ENCODE measurements at regions not wholly inside any gene's neighbourhood (a gene's known extent, or its start where the extent isn't known, plus 50 kb on each side); places are given as distances from the start of the nearest gene placed in this dataset.

- TF ChIP-seq POLR2A (IDR thresholded peaks at IDR 0.05; ENCODE audit: low read depth, low read length) = no peak
- DNase-seq (ENCODE audit: insufficient read length, low spot score) (no peak), FAIRE-seq (no peak)
Observed at GRCh38 chr15:35320158-35320780, 225.7 kb downstream of the DPH6 start.

DNA sequence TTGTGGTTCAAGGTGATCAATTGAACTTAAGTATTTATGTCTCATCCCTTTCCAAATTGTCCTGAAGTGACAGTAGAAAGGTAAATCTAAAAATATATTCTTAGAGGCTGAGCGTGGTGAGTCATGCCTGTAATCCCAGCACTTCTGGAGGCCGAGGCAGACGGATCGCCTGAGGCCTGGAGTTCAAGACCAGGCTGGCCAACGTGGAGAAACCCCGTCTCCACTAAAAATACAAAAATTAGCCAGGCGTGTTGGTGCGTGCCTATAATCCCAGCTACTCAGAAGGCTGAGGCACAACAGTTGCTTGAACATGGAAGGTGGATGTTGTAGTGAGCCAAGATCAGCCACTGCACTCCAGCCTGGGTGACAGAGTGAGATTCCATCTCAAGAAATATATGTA is 226.6 kb downstream of the DPH6 start:
- FAIRE-seq = no peak

GRCh38 chr15:35317217-35317616 is 228.7 kb downstream of the DPH6 start:
- TF ChIP-seq POLR2A (IDR thresholded peaks at IDR 0.05; ENCODE audit: low read depth, low read length) = no peak
- FAIRE-seq = no peak
- no peak for DNase-seq (ENCODE audit: insufficient read length, low spot score)

More for the DNA sequence above, 226.6 kb downstream of the DPH6 start:
- no peak for DNase-seq (ENCODE audit: insufficient read length, low spot score)
- no peak for TF ChIP-seq POLR2A (IDR thresholded peaks at IDR 0.05; ENCODE audit: low read depth, low read length)

DNA sequence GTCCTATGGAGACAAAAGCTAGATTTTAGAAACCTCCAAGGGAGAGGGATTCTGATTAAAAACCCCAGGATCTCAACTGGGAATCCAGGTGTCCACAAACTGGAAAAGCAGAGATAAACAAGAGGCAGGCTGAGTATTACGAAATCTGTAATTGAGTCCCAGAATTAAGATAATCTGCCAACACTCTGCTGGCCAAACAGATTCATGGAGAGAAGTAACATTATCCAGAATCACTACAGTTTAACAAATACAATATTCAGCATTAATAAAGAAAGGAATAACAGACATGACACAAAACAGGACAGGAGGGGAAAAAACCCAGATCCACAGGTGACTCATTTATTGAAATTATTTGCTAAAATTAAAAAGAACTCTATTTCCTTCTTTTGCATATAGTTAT is 227.2 kb upstream of the NANOGP8 start:
- DNase-seq (ENCODE audit: insufficient read length, low spot score) (no peak), FAIRE-seq (no peak)
- no peak for TF ChIP-seq POLR2A (IDR thresholded peaks at IDR 0.05; ENCODE audit: low read depth, low read length)

DNA sequence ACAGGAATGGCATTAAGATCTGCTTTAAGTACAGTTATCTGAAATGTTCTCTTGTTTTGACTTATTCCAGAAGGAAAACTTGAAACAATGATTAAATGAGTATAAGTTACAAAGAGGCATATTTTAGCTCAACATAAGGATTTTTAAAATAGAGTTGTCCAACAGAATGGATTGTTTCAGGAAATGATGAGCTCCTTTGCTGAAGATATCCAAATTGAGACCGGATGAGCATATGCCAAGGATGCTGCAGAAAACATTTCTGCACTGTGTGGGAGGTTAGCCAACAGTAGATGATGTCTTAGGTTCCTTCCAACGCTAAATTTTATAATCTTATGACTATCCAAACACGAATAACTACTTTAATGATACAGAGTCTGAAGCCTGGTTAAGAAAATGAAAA is 226.5 kb upstream of the NANOGP8 start:
- no peak for FAIRE-seq
- no peak for DNase-seq (ENCODE audit: insufficient read length, low spot score)
- no peak for TF ChIP-seq POLR2A (IDR thresholded peaks at IDR 0.05; ENCODE audit: low read depth, low read length)

- TF ChIP-seq POLR2A (IDR thresholded peaks at IDR 0.05; ENCODE audit: low read depth, low read length) = no peak
- DNase-seq (ENCODE audit: insufficient read length, low spot score) (no peak), FAIRE-seq (peak; percentile 95)
Observed at GRCh38 chr15:35309886-35310285, 224.8 kb upstream of the NANOGP8 start.

DNA sequence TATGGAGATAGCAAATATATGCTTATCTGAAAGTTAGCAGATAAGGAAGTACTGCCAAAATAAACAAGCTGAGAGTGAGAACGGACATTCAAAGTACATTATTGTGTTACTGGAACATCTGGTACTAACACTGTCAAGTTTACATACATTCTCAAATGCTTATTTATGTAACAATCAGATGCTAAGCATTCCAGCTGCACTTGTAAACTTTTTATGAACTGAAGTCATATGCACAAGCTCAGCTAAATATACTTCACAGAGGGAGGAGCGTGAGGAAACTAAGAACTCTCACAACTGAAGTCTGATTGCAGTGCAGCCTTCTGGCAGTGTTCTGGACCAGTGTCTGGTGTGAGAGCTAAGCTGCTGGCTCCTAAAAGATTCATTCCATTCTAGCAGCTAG is 223.7 kb upstream of the NANOGP8 start:
- TF ChIP-seq POLR2A (IDR thresholded peaks at IDR 0.05; ENCODE audit: low read depth, low read length) = no peak
- DNase-seq (ENCODE audit: insufficient read length, low spot score) (no peak), FAIRE-seq (peak; percentile 97)

- FAIRE-seq (no peak), DNase-seq (ENCODE audit: insufficient read length, low spot score) (no peak)
- TF ChIP-seq POLR2A (IDR thresholded peaks at IDR 0.05; ENCODE audit: low read depth, low read length) = no peak
Observed at GRCh38 chr15:35307676-35308075, 222.6 kb upstream of the NANOGP8 start.

DNA sequence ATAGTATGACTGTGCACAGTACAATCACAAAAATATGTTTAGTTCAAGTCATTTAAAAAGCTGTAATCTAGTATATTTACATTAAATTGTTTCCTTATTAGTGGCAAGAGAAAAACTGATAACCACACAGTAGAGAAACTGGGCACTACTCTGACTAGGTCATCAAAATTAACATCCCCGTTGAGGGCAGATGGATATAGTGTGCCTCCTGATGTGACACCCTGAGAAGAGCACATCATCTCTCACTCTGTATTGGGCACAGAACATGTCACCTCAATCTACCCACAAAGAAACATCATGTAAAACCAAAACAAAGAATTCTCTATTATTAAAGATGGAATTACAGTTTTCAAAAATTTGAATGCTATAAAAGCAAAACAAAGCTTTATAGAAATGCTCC is 221.9 kb upstream of the NANOGP8 start:
- FAIRE-seq (no peak), DNase-seq (ENCODE audit: insufficient read length, low spot score) (no peak)
- TF ChIP-seq POLR2A (IDR thresholded peaks at IDR 0.05; ENCODE audit: low read depth, low read length) = no peak

- no peak for TF ChIP-seq POLR2A (IDR thresholded peaks at IDR 0.05; ENCODE audit: low read depth, low read length)
- FAIRE-seq (peak; percentile 99), DNase-seq (ENCODE audit: insufficient read length, low spot score) (no peak)
Observed at GRCh38 chr15:35306361-35306981, 221.4 kb upstream of the NANOGP8 start.

GRCh38 chr15:35305946-35306345 is 220.9 kb upstream of the NANOGP8 start:
- DNase-seq (ENCODE audit: insufficient read length, low spot score) = no peak

DNA sequence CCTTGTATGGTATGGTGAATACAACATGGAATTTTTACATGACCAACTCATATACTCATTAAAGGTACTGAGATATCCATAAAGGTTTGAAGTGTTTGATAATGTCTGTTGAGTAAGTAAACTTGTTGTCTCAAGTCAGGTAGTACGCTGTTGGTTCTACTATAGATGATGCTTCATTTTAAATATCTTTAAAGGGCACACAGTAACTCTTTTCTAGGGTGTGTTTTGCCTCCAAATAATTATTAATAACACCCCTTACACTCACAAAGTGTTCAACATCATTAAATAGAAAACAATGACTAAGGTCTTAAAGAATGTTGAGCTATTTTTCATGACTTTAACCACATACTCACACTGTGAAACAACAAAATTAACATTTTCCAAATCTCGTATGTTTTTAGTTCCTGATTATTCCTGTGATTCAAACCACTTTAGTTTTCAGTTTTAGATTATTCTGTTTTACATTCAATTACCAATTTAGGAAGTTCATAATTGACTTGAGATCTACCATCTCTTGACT is 220.0 kb upstream of the NANOGP8 start:
- no peak for TF ChIP-seq POLR2A (IDR thresholded peaks at IDR 0.05; ENCODE audit: low read depth, low read length)
- DNase-seq (ENCODE audit: insufficient read length, low spot score) = no peak
- peak; percentile 64 for FAIRE-seq

More at GRCh38 chr15:35305946-35306345, 220.9 kb upstream of the NANOGP8 start:
- no peak for TF ChIP-seq POLR2A (IDR thresholded peaks at IDR 0.05; ENCODE audit: low read depth, low read length)
- no peak for FAIRE-seq

DNA sequence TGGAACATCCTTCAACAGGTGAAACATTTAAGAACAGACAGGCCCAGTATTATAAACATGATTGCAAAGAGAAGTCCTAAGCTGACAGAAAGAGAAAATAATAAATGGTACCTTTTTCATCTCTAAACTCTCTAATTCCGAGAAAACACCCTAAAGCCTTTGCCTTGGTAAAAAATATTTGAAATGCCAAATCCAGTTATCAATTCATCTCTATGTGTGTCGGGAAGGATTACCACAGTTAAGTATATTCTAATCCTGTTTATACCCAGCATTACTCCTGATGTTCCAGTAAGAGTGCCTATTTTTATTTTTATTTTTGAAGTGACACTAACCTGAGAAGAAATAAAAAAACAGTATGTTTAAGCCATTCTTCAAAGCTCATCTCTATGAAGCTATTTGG is 219.3 kb upstream of the NANOGP8 start:
- FAIRE-seq (no peak), DNase-seq (ENCODE audit: insufficient read length, low spot score) (no peak)
- TF ChIP-seq POLR2A (IDR thresholded peaks at IDR 0.05; ENCODE audit: low read depth, low read length) = no peak

DNA sequence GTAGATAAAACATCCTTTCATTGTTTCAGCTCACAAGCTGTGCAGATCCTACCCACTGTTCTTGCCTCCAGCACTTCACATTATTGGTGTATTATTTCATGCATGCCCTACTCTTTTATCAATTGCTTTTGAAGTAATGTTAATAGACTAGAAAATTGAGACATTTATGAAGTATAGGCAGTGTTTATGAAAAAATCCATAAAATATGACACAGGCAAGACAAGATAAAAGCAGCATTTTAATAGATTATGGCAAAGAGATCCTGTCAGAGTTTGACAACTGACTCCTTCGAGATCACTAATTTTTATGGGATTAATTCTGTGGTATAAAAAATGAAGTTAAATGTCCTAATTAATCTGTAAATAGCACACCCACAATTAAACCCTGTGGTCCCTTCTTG is 217.2 kb upstream of the NANOGP8 start:
- FAIRE-seq = no peak
- DNase-seq (ENCODE audit: insufficient read length, low spot score) = no peak
- TF ChIP-seq POLR2A (IDR thresholded peaks at IDR 0.05; ENCODE audit: low read depth, low read length) = no peak

DNA sequence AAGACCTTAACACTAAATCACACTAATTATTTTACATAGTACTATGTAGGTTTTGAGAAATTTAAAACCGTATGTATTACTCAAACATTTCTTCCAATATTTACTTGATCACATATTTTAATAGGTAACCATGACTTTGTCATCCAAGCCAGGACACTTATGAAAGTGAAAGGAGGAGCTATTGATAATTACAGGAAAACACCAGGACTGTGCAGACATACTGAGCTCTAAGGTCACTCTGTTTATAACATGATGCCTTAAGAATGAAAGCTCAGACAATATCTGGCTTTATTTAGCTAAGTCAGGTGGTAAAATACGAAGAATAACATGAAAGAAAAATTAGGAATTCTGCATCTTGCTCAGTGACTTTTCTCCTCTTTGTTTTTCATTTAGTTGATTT is 216.0 kb upstream of the NANOGP8 start:
- TF ChIP-seq POLR2A (IDR thresholded peaks at IDR 0.05; ENCODE audit: low read depth, low read length) = no peak
- DNase-seq (ENCODE audit: insufficient read length, low spot score) (no peak), FAIRE-seq (peak; percentile 61)

Data from H54 (cell line).